A549 (cell line): ENCODE measurements at regions not wholly inside any gene's neighbourhood (a gene's known extent, or its start where the extent isn't known, plus 50 kb on each side); places are given as distances from the start of the nearest gene placed in this dataset.

Experiments used
- ATAC-seq, 2 experiments: fragments of 200-7000 bp in 1 of 2; fragments of >200 bp in 1 of 2; cut with Nextera tagmentation in 1 of 2; cut with Tn5 transposase in 1 of 2; 3 replicates each; pipeline versions ENCODE4 v1.8.0 to v1.9.1; 2018 to 2020; ENCODE audit warnings: mild to moderate bottlenecking in 1 of 2, moderate library complexity in 1 of 2
- CTCF ChIA-PET: fragments of 300-600 bp; sonication (Branson Sonifier 250); formaldehyde crosslinking; extraction: SDS; loops from one replicate; lab custom pipeline; 2021; ENCODE audit warnings: antibody characterized with exemption, inconsistent platforms; lab: Yijun Ruan, JAX
- POLR2A ChIA-PET: fragments of 350-600 bp; formaldehyde crosslinking; extraction: SDS; loops from one replicate; lab custom pipeline; 2021; ENCODE audit warnings: antibody characterized with exemption, inconsistent platforms; lab: Yijun Ruan, JAX
- DNase-seq, 2 experiments: peaks; one replicate each; pipeline versions ENCODE4 v3.0.0 to v3.0.0-alpha.2; 2011 to 2016; ENCODE audit warnings: low read depth in 1 of 2, low spot score in 1 of 2
- FAIRE-seq: peaks from 2 replicates; lab custom pipeline; 2011; peaks lifted over from hg19 to GRCh38; lab: Jason Lieb, UNC
- H3K27ac ChIP-seq, 2 experiments: fragments of >200 bp; sonication (Bioruptor Twin); formaldehyde crosslinking; 3 replicates each; pipeline ENCODE4 v1.5.1; 2016 to 2017
- H3K4me1 ChIP-seq: fragments of >200 bp; sonication (Bioruptor Twin); formaldehyde crosslinking; 3 replicates; pipeline ENCODE4 v1.6.1; 2016
- H3K4me2 ChIP-seq: fragments of >200 bp; sonication (Bioruptor Twin); formaldehyde crosslinking; 3 replicates; pipeline ENCODE4 v1.6.1; 2016
- H3K4me3 ChIP-seq: fragments of >200 bp; sonication (Bioruptor Twin); formaldehyde crosslinking; 3 replicates; pipeline ENCODE4 v1.5.1; 2016
- H3K9me3 ChIP-seq: fragments of >200 bp; sonication (Bioruptor Twin); formaldehyde crosslinking; 3 replicates; pipeline ENCODE4 v1.6.1; 2016
- BHLHE40 ChIP-seq: IDR thresholded peaks from 2 replicates; pipeline ENCODE4 v1.6.1; 2012; ENCODE audit warnings: low read depth, low read length, inconsistent platforms
- CBX8 ChIP-seq: fragments of 200-600 bp; sonication (generic); IDR thresholded peaks from 2 replicates; pipeline ENCODE4 v1.6.1; 2016
- CEBPB ChIP-seq, 2 experiments: fragments of >200 bp in 1 of 2; sonication (Bioruptor Twin) in 1 of 2; formaldehyde crosslinking in 1 of 2; IDR thresholded peaks; 2 replicates each; pipeline ENCODE4 v1.6.1; 2012 to 2016
- CHD2 ChIP-seq: fragments of 150-350 bp; IDR thresholded peaks from 2 replicates; pipeline ENCODE4 v1.6.1; 2014; ENCODE audit warnings: low read length; ENCODE audit not compliant: partially characterized antibody
- CHD4 ChIP-seq: fragments of 200-600 bp; sonication (generic); IDR thresholded peaks from 2 replicates; pipeline ENCODE4 v1.6.1; 2016; ENCODE audit warnings: antibody characterized with exemption, mild to moderate bottlenecking, borderline replicate concordance
- EHF ChIP-seq: fragments of 250-450 bp; sonication (Bioruptor Pico); IDR thresholded peaks from 2 replicates; pipeline ENCODE4 v1.5.0; 2020; ENCODE audit warnings: mild to moderate bottlenecking
- HDAC2 ChIP-seq: fragments of 200-600 bp; sonication (generic); IDR thresholded peaks from 2 replicates; pipeline ENCODE4 v1.6.1; 2016
- HOXB5 ChIP-seq: fragments of 250-450 bp; sonication (Bioruptor Pico); IDR thresholded peaks from 2 replicates; pipeline ENCODE4 v1.5.0; 2020; ENCODE audit warnings: mild to moderate bottlenecking, moderate library complexity
- MAFK ChIP-seq: fragments of 450-650 bp; IDR thresholded peaks from 2 replicates; pipeline ENCODE4 v1.6.1; 2014; ENCODE audit not compliant: partially characterized antibody
- MAZ ChIP-seq: fragments of 150-350 bp; IDR thresholded peaks from 2 replicates; pipeline ENCODE4 v1.6.1; 2014; ENCODE audit warnings: antibody characterized with exemption, low read depth, low read length, borderline replicate concordance
- NPAS2 ChIP-seq: fragments of 250-450 bp; sonication (Bioruptor Pico); IDR thresholded peaks from 2 replicates; pipeline ENCODE4 v1.8.0; 2022; ENCODE audit warnings: mild to moderate bottlenecking, moderate library complexity, borderline replicate concordance
- POLR2A ChIP-seq: IDR thresholded peaks from 2 replicates; pipeline ENCODE4 v1.6.1; 2012; ENCODE audit warnings: mild to moderate bottlenecking, low read length
- POLR2AphosphoS2 ChIP-seq: conservative IDR thresholded peaks from 2 replicates; pipeline ENCODE4 v1.6.1; 2012; ENCODE audit warnings: low read length, improper control_type of control experiment, inconsistent platforms
- RARB ChIP-seq: fragments of 250-450 bp; sonication (Bioruptor Pico); IDR thresholded peaks from 2 replicates; pipeline ENCODE4 v1.8.0; 2021; ENCODE audit warnings: mild to moderate bottlenecking, moderate library complexity
- SMC3 ChIP-seq: fragments of >200 bp; sonication (Bioruptor Twin); formaldehyde crosslinking; IDR thresholded peaks from 3 replicates; pipeline ENCODE4 v1.6.1; 2018; ENCODE audit warnings: inconsistent platforms
- TP53 ChIP-seq: fragments of 250-450 bp; sonication (Bioruptor Pico); IDR thresholded peaks from 2 replicates; pipeline ENCODE4 v1.5.0; 2021; ENCODE audit warnings: mild to moderate bottlenecking, moderate library complexity
- WGBS: methylation state at CpG from one replicate; pipeline ENCODE4 v1.1.6; 2017; ENCODE audit errors: missing lambda C conversion rate; 5-methylcytosine and 5-hydroxymethylcytosine counted together
- TF ChIP-seq, protein P1 (sequence below): IDR thresholded peaks from 2 replicates; pipeline ENCODE4 v1.6.1; 2012; ENCODE audit warnings: low read depth, borderline replicate concordance
- TF ChIP-seq, protein P2 (sequence below): fragments of >200 bp; sonication (Bioruptor Twin); formaldehyde crosslinking; IDR thresholded peaks from 3 replicates; pipeline ENCODE4 v1.6.1; 2016
- TF ChIP-seq, protein P3 (sequence below): fragments of 150-350 bp; IDR thresholded peaks from 2 replicates; pipeline ENCODE4 v1.6.1; 2014; ENCODE audit warnings: low read depth, mild to moderate bottlenecking, low read length
- TF ChIP-seq, protein P4 (sequence below): IDR thresholded peaks from 2 replicates; pipeline ENCODE4 v1.6.1; 2012
- TF ChIP-seq, protein P5 (sequence below): fragments of 200-600 bp; sonication (generic); IDR thresholded peaks from 2 replicates; pipeline ENCODE4 v1.6.1; 2016; ENCODE audit warnings: antibody characterized with exemption, mild to moderate bottlenecking, moderate library complexity

DNA sequence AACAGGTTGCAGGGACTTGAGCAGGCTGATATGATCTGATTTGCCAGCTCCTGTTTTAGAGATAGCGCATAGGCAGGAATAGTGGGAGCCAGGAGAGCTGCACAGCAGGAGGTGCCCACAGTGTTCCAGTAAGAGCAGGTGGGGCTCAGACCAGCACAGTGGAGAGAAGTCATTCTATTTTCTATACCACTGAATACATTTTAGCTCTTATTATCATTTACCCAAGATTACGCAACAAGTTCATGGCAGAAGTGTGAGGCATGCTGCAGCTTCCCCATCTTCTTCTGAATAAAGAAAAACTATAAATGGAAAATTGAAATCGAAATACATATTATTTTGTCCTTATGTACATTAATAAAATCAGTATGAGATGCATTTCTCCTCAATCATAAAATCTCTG, 114.7 kb upstream of the EDNRA start:
- H3K4me2 ChIP-seq: no peak overlapping the region
- ATAC-seq: no peak
- TF ChIP-seq BHLHE40 (no peak), CEBPB (IDR thresholded peaks at IDR 0.05) (peak; percentile 10 to 43; a peak in 2 of 4 replicates)
- no peak for FAIRE-seq
- 69% methylated on average over 3 of the region's 3 CpGs for WGBS
- no peak overlapping the region for H3K27ac ChIP-seq
- ChIA-PET POLR2A (no interaction called here), CTCF (no interaction called here)
- DNase-seq: no peak
- peaks cover 29% of the 10 kb centered on the region for H3K4me1 ChIP-seq
- H3K4me3 ChIP-seq: no peak overlapping the region
- no peaks in the 10 kb centered on the region for H3K9me3 ChIP-seq

DNA sequence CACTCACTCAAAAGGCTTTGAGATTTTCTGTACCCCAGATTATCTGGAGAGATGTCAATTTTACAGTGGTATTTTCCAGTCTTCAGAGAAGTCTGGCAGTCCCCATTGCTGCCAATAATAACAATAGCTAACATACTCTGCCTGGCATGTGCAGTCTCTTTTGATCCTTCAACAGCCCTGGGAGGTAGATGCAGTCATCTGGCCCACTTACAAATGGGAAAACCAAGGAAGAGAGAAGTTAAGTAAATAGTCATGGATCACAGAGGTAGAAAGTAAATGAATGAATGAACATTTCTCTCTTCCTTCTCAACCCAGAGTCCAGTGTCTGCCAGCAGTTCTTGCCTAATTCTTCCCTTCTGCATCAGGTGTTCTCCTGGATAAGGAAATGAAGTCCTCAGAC, 113.0 kb upstream of the EDNRA start:
- POLR2A ChIA-PET: no interaction called here
- CTCF ChIA-PET: no interaction called here
- peaks cover 19% of the 10 kb centered on the region; the same call in 2 of the 3 replicates for H3K4me1 ChIP-seq
- FAIRE-seq (no peak), DNase-seq (no peak), ATAC-seq (no peak)
- no peak overlapping the region for H3K4me3 ChIP-seq
- no peaks in the 10 kb centered on the region for H3K9me3 ChIP-seq
- TF ChIP-seq HDAC2 (no peak), EHF (CRISPR knock-in tag) (no peak), TP53 (CRISPR knock-in tag) (no peak), RARB (CRISPR knock-in tag) (no peak), HOXB5 (CRISPR knock-in tag) (no peak), NPAS2 (CRISPR knock-in tag) (no peak), MAZ (no peak), CHD2 (no peak), POLR2AphosphoS2 (no peak), MAFK (no peak), POLR2A (no peak), CHD4 (no peak), SMC3 (no peak), CBX8 (no peak)
- TF ChIP-seq, protein P1, sequence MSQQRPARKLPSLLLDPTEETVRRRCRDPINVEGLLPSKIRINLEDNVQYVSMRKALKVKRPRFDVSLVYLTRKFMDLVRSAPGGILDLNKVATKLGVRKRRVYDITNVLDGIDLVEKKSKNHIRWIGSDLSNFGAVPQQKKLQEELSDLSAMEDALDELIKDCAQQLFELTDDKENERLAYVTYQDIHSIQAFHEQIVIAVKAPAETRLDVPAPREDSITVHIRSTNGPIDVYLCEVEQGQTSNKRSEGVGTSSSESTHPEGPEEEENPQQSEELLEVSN: no peak
- TF ChIP-seq, protein P2, sequence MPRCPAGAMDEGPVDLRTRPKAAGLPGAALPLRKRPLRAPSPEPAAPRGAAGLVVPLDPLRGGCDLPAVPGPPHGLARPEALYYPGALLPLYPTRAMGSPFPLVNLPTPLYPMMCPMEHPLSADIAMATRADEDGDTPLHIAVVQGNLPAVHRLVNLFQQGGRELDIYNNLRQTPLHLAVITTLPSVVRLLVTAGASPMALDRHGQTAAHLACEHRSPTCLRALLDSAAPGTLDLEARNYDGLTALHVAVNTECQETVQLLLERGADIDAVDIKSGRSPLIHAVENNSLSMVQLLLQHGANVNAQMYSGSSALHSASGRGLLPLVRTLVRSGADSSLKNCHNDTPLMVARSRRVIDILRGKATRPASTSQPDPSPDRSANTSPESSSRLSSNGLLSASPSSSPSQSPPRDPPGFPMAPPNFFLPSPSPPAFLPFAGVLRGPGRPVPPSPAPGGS: no peak
- TF ChIP-seq, protein P3, sequence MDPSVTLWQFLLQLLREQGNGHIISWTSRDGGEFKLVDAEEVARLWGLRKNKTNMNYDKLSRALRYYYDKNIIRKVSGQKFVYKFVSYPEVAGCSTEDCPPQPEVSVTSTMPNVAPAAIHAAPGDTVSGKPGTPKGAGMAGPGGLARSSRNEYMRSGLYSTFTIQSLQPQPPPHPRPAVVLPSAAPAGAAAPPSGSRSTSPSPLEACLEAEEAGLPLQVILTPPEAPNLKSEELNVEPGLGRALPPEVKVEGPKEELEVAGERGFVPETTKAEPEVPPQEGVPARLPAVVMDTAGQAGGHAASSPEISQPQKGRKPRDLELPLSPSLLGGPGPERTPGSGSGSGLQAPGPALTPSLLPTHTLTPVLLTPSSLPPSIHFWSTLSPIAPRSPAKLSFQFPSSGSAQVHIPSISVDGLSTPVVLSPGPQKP: no peak
- TF ChIP-seq, protein P4, sequence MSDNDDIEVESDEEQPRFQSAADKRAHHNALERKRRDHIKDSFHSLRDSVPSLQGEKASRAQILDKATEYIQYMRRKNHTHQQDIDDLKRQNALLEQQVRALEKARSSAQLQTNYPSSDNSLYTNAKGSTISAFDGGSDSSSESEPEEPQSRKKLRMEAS: no peak
- TF ChIP-seq, protein P5, sequence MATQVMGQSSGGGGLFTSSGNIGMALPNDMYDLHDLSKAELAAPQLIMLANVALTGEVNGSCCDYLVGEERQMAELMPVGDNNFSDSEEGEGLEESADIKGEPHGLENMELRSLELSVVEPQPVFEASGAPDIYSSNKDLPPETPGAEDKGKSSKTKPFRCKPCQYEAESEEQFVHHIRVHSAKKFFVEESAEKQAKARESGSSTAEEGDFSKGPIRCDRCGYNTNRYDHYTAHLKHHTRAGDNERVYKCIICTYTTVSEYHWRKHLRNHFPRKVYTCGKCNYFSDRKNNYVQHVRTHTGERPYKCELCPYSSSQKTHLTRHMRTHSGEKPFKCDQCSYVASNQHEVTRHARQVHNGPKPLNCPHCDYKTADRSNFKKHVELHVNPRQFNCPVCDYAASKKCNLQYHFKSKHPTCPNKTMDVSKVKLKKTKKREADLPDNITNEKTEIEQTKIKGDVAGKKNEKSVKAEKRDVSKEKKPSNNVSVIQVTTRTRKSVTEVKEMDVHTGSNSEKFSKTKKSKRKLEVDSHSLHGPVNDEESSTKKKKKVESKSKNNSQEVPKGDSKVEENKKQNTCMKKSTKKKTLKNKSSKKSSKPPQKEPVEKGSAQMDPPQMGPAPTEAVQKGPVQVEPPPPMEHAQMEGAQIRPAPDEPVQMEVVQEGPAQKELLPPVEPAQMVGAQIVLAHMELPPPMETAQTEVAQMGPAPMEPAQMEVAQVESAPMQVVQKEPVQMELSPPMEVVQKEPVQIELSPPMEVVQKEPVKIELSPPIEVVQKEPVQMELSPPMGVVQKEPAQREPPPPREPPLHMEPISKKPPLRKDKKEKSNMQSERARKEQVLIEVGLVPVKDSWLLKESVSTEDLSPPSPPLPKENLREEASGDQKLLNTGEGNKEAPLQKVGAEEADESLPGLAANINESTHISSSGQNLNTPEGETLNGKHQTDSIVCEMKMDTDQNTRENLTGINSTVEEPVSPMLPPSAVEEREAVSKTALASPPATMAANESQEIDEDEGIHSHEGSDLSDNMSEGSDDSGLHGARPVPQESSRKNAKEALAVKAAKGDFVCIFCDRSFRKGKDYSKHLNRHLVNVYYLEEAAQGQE: no peak
- TF ChIP-seq, all 56 proteins: peak for 0
- no peak overlapping the region for H3K27ac ChIP-seq
- H3K4me2 ChIP-seq: no peak overlapping the region
